Esophagus mucosa (tissue), 1 donor: ENCODE measurements at regions not wholly inside any gene's neighbourhood (a gene's known extent, or its start where the extent isn't known, plus 50 kb on each side); places are given as distances from the start of the nearest gene placed in this dataset.
"Not testable (repeated sequence)": the region's sequence is repeated elsewhere in the genome, so short reads cannot be mapped to it uniquely, and the experiment has no call there.

Experiments
- ATAC-seq: fragments of 200-7000 bp; cut with Tn5 transposase; one replicate; pipeline ENCODE4 v1.9.1; 2020
- donor health status: DM: yes; HTN: yes; CAD: no.

- not testable (repeated sequence) for ATAC-seq
Measured at GRCh38 chr2:95654897-95655296, 63.1 kb downstream of the TRIM43 start.

- ATAC-seq = not testable (repeated sequence)
Measured at GRCh38 chr2:95656553-95656952, 64.8 kb downstream of the TRIM43 start.

- not testable (repeated sequence) for ATAC-seq
Measured at GRCh38 chr2:95657937-95658336, 66.1 kb downstream of the TRIM43 start.

GRCh38 chr2:95660766-95661562, 69.2 kb downstream of the TRIM43 start:
- not testable (repeated sequence) for ATAC-seq

GRCh38 chr2:95663471-95664441, 72.0 kb downstream of the TRIM43 start:
- ATAC-seq = not testable (repeated sequence)

- not testable (repeated sequence) for ATAC-seq
Measured at GRCh38 chr2:95666636-95667035, 74.8 kb downstream of the TRIM43 start.

- no peak for ATAC-seq
Measured at GRCh38 chr2:95667480-95667879, 75.7 kb downstream of the TRIM43 start.

- ATAC-seq = not testable (repeated sequence)
Measured at GRCh38 chr2:95668934-95669333, 77.1 kb downstream of the TRIM43 start.

GRCh38 chr2:95669441-95669991, 77.7 kb downstream of the TRIM43 start:
- no peak for ATAC-seq

GRCh38 chr2:95670167-95670566, 78.4 kb downstream of the TRIM43 start:
- no peak for ATAC-seq

- no peak for ATAC-seq
Measured at GRCh38 chr2:95670686-95671085, 78.9 kb downstream of the TRIM43 start.

- not testable (repeated sequence) for ATAC-seq
Measured at GRCh38 chr2:95671171-95671570, 79.4 kb downstream of the TRIM43 start.

GRCh38 chr2:95671992-95672391, 80.2 kb downstream of the TRIM43 start:
- ATAC-seq = peak; percentile 72

- ATAC-seq = not testable (repeated sequence)
Measured at GRCh38 chr2:95672500-95672899, 80.7 kb downstream of the TRIM43 start.

- ATAC-seq = no peak
Measured at GRCh38 chr2:95674186-95674585, 82.4 kb downstream of the TRIM43 start.

- not testable (repeated sequence) for ATAC-seq
Measured at GRCh38 chr2:95676573-95676972, 84.8 kb downstream of the TRIM43 start.

GRCh38 chr2:95677346-95677745, 85.5 kb downstream of the TRIM43 start:
- no peak for ATAC-seq

- not testable (repeated sequence) for ATAC-seq
Measured at GRCh38 chr2:95677833-95678232, 86.0 kb downstream of the TRIM43 start.

GRCh38 chr2:95681158-95681557, 89.4 kb downstream of the TRIM43 start:
- peak; percentile 51 for ATAC-seq

- ATAC-seq = not testable (repeated sequence)
Measured at GRCh38 chr2:95681589-95682081, 89.8 kb downstream of the TRIM43 start.

- peak; percentile 21 for ATAC-seq
Measured at GRCh38 chr2:95682889-95683517, 91.2 kb downstream of the TRIM43 start.

GRCh38 chr2:95685513-95685912, 93.7 kb downstream of the TRIM43 start:
- ATAC-seq = no peak
